PC-9 (cell line): ENCODE measurements at regions not wholly inside any gene's neighbourhood (a gene's known extent, or its start where the extent isn't known, plus 50 kb on each side); places are given as distances from the start of the nearest gene placed in this dataset.

Source experiments
- EZH2 ChIP-seq: fragments of 200-600 bp; sonication (generic); IDR thresholded peaks from 2 replicates; pipeline ENCODE4 v1.8.0; 2017; ENCODE audit warnings: antibody characterized with exemption, low read depth
- TF ChIP-seq, protein P1 (sequence below): fragments of 200-600 bp; sonication (generic); conservative IDR thresholded peaks from 2 replicates; pipeline ENCODE4 v1.6.1; 2017; ENCODE audit warnings: mixed run types, antibody characterized with exemption, mild to moderate bottlenecking, moderate library complexity

- TF ChIP-seq, protein P1, sequence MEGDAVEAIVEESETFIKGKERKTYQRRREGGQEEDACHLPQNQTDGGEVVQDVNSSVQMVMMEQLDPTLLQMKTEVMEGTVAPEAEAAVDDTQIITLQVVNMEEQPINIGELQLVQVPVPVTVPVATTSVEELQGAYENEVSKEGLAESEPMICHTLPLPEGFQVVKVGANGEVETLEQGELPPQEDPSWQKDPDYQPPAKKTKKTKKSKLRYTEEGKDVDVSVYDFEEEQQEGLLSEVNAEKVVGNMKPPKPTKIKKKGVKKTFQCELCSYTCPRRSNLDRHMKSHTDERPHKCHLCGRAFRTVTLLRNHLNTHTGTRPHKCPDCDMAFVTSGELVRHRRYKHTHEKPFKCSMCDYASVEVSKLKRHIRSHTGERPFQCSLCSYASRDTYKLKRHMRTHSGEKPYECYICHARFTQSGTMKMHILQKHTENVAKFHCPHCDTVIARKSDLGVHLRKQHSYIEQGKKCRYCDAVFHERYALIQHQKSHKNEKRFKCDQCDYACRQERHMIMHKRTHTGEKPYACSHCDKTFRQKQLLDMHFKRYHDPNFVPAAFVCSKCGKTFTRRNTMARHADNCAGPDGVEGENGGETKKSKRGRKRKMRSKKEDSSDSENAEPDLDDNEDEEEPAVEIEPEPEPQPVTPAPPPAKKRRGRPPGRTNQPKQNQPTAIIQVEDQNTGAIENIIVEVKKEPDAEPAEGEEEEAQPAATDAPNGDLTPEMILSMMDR, result no peak
- TF ChIP-seq EZH2, result no peak
Observed at GRCh38 chr11:26228778-26229177, 103.2 kb upstream of the ANO3 start.
